HG02938 (cell line): ENCODE measurements at regions not wholly inside any gene's neighbourhood (a gene's known extent, or its start where the extent isn't known, plus 50 kb on each side); places are given as distances from the start of the nearest gene placed in this dataset.

Experiments
- ATAC-seq: cut with Tn5 transposase; IDR thresholded peaks from one replicate; pipeline ENCODE4 v1.9.1; 2021; ENCODE audit warnings: mild to moderate bottlenecking, moderate library complexity; ENCODE audit not compliant: unreplicated experiment

DNA sequence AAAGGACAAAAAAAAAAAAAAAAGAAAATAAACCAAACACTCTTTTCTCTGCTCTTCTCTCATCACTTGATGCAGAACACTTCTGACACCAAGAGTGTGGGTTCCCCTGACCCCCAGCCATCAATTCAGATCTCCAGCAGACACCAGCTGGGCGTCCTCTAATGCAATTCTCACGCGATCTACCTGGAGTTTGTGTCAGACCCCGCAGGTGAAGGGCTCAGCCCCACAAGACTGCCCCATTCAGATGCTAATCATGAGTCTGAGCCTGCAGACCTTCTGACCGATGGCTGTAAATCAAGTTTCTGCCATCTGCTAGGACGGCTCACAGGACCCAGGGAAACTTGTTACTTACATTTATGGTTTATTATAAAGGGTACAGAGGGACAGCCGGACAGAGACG is 133.6 kb upstream of the C1orf174 start:
- ATAC-seq, result no peak

DNA sequence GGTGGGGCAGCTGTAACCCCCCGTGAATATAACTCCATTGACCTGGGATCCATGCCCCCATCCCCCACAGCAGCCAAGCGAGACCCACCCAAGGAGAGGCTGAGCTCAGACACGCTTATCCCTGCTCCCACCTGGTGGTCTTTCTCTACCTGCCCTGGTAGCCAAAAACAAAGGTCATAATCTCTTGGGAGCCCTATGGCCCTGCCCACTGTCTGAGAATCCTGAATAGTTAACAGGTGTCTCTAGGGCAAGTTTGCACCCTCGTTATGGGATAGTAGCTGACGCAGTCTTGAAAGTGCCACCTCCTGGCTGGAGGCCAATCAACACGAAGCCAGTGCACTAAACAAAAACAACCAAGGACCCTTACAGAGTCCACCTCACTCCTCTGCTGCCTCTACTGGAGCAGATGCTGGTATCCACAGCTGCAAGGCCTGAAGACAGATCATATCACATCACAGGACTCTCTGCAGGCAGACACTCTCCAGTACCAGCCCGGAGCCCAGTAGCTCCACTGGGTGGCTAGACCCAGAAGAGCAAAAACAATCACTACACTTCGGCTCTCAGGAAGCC is 134.3 kb upstream of the C1orf174 start:
- ATAC-seq, result no peak

DNA sequence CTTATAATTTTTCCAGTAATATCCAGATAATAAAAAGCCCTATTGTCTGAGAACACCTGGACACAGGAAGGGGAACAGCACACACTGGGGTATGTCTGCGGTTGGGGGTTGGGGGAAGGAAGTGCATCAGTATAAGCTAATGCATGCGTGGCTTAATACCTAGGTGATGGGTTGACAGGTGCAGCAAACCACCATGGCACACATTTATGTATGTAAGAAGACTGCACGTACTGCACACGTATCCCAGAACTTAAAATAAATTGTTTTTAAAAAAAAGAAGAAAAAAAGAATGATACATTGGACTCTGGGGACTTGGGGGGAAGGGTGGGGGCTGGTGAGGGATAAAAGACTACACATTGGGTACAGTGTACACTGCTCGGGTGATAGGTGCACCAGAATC is 144.9 kb upstream of the C1orf174 start:
- no peak for ATAC-seq

DNA sequence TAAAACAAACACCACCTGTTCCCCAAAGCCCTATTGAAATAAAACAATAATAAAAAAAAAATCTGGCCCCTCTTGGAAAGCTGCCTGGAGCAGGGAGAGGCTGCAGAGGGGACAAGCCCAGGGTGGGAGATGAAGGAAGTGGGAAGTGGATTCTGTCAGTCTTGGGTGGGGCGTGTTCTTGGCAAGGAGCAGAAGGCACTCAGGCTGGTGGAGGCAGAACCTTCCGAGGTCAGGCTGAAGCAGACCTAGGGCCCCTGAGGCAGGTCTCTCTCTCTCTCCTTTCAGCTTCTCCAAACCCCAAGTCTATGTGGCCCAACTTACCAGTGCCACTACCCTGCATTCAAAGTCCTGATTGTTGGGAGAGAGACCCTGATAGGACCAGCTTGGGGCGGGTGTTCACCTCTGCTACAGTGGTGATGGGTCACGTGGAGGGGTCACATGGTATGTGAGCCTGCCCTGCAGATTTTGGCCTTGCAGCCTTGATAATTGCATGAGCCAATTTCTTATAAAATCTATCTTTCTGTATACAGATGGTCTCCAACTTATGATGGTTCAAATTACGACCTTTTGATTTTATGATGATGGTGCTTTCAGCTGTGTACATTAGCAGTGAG is 145.4 kb upstream of the C1orf174 start:
- ATAC-seq, result no peak

DNA sequence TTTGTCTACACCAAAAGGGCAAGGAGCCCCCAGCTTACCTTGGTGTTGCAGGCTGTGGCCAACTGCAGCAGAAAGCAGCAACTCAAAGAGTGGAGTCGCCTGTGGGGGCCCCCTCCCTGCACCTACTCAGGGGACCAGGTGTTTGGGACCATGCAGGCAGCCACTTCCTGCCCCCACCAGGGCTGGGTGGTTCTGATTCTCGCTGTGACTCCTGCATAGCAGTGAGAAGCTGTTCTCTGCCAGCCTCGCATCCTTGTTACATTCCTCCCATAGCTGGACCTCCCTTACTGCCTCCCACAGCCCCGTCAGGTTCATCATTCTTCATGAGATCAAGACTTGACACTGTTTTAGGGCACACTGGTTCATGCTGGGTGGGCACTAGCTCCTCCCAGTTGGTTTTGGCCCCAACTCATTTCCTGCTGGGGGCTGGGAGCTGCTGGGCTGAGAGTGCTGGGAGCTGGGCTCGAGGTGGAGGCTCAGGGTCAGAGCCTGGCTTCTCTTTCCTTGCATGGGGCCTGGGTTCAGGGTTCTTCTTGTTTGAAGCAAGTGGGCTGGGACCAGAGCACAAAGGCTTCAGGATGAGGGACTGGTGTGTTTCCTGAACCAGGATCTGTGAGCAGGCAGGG is 146.9 kb upstream of the C1orf174 start:
- ATAC-seq, result no peak

DNA sequence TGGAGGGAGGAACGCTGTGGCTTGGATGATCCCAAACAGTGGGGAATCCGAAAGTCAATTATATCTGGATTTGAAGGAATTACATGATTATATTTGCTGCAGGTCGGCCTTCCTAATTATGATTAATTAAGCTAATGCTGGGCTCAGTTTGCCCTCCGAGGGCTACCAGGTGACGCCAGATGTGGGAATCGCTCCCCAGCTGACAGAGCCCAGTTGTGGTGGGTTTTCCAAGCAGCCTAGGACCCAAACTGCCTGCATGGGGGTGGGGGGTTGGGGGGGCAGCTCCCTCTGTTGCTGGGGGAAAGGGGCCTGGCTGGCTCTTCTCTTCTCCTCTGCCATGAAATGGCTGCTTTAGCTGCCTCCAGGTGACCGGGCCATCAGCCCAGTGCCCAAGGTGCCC is 147.6 kb upstream of the C1orf174 start:
- no peak for ATAC-seq

DNA sequence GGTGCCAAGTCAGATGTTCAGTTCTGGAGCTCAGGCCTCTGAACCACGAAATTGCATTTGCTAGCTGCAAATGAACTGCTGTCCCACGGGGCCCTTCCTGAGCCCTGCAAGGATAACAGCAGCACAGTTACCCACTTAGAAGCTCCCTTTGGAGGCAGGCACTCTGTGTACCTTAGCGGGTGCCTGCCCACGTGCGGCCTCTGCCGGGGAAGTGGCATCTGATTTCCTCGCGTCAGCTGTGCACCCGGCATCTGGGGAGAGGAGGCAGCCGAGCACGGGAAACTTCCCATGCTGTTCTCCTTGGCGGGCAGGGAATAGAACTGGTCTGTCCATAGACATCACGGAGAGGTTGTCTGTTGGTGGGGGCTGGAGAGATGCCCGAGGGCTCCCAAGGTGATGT is 148.0 kb upstream of the C1orf174 start:
- ATAC-seq, result no peak

DNA sequence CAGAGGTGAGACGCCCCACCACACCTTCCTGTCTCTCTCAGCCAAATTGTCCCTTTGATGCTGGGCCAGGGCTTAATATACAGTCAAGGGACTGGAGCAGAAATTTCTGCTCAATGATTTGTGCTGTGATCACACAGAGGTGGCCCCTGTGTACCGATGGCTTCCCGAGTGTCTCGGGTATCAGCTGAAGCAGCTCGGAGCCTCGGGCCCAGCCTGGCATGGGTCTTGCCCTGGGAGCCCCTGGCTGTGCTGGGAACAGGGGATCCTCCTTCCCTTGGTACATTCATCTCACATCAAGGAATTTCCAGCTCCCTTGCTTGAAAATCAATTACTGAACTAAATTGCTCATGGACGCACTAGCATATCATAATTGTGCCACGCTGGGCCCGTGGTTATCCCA is 148.8 kb upstream of the C1orf174 start:
- no peak for ATAC-seq

DNA sequence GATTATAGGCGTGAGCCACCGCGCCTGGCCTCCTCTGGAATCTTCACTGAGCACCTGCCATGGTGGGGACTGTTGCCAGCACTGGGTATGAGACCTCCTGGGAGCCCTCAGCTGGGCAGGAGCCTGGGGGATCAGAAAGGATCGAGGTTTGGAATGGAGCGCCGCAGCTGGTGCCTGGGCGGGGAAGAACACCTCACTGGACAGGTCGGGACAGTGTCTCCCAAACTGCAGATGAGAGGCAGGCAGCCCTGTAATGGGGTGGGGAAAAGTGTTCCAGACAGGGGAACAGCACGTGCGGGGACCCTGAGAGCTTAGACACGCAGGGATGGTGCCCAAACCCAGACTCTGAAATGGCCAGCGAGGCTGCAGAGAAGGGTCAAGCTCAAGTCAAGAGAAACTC is 150.9 kb upstream of the C1orf174 start:
- no peak for ATAC-seq

DNA sequence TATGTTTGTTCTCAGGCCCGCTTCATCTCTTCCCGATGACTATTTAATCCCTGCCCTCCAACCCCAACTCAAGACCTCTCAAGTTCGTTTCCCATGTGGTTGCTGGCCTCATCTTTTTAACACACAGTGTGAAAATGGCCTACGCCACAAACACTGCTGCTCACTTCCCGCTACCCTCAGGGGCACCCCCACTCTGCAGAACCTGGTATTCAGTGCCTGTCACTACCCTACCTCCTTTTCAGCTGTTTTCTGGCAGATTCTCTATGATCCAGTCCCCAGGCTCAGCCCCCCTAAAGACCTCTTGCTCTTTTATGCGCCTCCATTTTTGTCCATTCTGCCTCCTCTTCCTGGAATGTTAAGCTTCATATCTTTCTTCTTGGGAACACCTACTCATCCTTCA is 152.6 kb upstream of the C1orf174 start:
- no peak for ATAC-seq

DNA sequence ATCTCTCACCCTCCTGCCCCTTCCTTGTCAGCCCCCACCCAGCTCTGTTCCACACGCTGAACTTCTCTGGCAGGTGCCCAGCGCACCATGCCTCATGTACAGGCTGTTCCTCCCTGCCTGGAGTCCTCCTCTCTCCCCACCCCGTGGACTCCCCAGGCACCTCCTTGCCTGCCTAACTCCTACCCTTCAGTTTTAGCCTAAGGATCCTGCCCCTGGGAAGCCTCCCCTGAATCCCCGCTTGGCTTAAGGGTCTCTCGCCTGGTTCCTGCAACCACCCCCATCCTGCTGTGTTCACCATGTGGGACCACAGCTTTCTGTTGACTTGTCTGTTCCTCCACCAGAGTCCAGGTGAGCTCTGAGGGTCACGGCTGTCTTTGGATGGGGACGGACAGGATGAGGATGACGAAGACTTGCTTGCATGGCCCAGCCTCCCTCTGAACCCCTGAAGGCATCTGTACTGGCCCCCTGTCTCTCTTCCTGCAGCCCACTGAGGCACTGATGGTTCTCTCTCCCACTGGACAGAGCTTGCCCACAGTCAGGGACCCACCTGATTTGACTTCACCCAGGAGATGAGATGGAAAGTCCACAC is 153.2 kb upstream of the C1orf174 start:
- ATAC-seq, result no peak

DNA sequence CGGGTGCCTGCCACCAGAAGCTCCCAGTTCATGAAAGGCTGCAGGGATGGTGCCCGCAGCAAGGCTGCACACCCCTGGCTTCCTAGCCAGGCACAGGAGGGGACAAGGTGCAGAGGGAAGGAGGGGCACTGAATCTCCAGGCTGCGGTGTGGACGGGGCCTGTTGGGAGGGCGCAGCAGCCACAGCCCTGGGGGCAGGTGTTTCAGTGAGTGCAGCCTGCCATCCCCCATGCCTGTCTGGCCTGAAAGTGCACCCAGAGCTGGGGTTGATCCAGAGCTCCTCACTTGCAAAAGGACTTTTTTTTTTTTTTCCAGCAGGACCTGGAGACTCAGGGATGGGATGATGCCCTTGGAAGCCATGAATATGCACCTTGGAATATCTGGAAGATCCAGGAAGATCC is 153.7 kb upstream of the C1orf174 start:
- no peak for ATAC-seq

DNA sequence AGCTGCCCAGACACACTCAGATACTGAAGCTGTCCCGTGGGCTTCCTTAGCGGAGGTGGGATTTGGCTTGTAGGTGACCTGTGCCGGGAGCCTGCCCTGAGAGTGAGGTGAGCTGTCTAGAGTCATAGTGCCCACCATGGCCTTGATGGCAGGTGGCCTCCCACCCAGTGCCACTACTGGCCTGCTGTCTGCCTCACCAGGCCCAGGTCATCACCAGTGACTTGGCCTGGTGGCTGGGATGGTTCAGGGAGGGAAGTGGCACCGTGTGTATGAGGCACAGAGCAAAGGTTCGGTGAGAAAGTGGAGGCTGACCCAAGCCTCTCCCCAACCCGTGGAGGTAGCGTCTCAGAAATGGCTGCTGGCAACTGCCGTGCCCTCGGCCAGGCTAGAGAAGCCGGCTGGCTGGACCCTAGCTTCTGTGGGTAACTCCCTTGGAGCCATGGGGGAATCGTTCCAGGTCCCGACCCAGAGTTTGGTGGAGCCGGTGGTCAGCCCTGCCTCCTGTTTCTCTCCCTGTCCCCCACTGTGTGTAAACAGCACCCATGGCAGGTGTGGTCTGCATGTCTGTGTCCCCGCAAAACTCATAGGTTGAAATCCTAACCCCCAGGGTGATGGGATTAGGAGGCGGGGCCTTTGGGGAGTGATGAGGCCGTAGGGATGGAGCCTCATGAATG is 155.4 kb upstream of the C1orf174 start:
- ATAC-seq, result no peak

DNA sequence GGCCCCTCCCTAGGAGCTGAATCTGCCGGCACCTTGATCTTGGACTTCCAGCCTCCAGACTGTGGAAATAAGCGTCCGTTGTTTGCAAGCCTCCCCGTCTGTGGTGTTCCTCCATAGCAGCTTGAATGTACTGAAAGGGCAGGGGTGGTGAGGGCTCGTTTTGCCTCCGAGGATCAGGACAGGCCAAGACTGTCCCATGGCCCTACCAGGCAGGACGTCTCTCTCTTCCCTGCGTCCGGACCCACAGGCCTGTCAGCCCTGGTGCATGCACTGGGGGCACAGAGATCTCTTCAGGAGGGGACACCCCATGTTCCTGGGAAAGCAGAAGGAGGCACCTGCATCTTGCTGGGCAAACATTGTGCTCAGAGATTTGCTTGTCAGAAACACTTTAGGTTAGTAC is 156.3 kb upstream of the C1orf174 start:
- ATAC-seq, result no peak

DNA sequence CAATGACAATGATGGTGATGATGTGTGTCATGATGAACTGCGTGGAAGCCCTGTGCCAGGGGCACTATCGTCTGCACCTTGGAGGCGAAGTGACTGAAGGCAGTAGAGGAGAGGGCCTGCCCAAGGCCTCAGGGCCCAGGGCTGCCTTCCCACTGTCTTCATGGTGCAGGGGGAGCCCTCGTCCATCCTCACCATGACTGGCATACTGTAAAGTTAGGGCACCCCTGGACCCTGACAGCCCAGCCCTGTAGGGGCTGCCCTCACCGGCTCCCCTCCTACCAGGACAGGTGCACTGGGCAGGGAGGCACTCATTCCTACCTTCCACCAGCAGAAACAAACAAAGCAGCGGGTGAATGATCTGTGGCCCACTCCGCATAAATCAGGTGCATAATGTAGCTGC is 156.9 kb upstream of the C1orf174 start:
- no peak for ATAC-seq

DNA sequence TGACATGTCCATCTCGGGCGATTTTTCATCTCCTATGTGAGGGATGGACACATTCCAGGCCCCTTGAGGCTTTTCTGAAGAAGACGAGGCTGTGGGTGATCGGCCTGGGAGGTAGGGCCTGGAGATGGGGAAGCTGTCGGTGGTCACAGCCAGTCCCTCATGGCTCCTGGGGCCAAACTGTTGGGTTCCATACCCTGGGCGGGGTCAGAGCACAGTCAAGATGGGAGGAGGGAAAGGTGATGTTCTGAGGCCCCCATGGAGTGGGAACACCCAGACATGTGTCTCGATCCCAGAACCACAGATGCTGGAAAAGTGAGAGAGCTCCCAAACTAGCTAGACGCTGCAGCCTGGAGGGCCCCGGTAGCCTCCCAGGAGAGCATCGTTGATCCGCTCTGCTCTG is 157.5 kb upstream of the C1orf174 start:
- ATAC-seq, result no peak

DNA sequence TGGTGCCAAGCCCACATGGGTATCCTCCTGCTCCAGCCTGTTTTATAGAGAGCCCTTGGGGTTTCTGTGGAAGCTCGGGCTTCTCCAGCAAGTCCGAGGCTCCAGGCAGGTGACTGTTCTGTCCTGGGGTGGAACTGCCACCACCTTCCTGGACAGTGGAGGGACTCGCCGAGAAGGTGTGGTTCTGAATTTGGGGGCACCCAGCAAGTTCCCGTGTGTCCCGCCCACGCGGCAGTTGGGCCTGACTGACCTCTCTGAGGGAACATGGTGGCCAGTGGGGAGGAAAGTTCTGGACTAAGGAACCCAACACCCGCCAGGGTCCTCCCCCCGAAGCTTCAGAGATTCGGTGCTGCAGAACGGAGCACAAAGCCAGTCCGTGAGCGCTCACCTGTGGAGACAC is 158.1 kb upstream of the C1orf174 start:
- no peak for ATAC-seq

DNA sequence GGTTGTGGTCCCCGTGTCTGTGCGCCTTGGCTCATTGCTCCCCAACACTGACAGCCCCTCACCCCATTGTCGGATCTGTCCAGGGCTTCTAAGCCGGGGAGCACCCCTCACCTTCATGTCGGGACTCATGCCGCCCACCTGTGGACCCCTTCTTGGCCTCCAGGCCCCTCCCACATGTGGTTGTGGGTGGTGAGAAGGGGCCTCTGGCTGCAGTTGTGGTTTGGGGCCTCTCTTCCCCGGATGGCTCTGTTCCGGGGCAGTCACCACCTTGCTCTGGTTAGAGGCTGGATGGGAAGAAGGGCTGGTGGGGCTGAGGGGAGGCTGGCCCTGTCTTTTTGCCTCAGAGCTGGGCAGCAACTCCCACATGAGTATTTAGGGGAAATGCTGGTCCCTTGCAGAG is 158.6 kb upstream of the C1orf174 start:
- no peak for ATAC-seq

DNA sequence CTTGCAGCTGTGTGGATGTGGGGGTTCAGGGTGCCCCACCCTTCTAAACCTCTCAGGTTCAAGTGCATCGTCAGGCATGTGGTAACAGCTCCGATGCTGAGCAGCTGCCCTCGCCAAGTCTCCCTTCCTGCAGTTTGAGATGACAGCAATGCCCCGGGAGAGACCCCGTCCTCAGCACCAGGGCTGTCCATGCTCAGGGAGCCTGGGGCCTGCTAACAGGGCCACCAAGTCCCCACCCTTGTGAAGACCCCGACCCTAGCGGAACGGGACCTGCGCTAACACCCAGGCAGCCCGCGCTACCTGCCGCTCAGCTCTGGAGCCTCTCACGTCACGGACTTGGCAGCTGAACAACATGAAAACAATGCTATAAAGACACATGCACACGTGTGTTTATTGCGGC is 159.2 kb upstream of the C1orf174 start:
- no peak for ATAC-seq

DNA sequence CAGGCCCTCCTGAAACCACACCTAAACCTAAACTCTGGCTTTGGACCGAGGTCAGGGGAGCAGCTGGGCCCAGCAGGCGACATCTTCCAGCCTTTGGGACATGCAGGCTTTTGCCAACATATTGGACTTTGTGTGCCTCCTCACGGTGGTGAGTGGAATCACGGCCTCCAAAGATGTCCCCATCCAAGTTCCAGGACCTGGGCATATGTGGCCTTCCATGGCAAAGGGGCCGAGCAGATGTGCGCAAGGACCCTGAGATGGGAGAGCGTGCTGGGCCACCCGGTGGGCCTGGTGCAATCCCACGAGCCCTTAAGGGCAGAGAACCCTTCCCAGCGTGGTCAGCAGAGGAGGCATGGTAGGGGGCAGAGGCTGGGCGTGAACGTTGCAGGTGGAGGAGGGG is 160.8 kb upstream of the C1orf174 start:
- no peak for ATAC-seq

DNA sequence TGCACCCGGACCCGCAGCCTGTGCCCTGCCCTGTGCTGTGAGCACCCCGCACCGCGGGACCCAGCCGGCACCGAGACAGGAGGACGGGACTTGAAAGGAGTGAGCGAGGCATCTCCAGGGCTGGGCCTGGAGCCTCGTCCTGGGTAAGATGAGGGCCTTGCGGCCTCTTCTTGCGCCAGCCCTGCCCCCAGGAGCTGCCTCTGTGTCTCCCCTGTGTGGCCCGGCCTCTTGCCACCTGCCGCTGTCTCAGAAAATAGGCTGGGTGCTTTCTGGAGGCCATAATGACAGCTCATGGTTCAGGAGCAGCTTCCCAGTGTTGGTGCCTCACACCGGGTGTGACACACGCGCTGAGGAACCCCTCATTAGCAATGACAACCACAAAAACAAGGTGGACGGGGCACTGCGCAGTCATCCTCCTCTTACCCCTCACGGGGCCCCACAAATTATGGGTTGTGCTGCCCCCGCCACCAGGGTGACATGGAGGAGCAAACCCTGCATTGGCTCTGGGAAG is 161.5 kb upstream of the C1orf174 start:
- no peak for ATAC-seq

DNA sequence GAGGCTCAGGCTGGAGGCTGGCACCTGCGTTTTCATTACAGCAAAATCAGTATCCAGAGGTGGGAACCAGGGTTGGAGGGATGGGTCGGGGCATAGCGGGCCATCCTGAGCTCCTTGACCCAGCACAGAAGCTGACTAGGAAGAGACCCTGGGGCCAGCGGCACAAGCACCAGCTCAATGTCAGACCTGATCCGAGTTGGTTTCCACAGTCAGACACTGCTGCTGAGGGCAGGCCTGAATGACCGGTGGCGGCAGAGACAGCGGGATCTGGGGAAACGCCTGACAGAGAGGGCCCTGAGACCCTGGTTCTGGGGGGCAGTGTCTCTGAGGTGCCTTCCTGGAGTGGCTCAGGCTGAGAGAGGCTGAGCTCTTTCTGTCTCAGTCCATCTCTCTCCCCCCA is 162.0 kb upstream of the C1orf174 start:
- no peak for ATAC-seq
